ENCODE measurements at regions not wholly inside any gene's neighbourhood (a gene's known extent, or its start where the extent isn't known, plus 50 kb on each side); places are given as distances from the start of the nearest gene placed in this dataset.

DNA sequence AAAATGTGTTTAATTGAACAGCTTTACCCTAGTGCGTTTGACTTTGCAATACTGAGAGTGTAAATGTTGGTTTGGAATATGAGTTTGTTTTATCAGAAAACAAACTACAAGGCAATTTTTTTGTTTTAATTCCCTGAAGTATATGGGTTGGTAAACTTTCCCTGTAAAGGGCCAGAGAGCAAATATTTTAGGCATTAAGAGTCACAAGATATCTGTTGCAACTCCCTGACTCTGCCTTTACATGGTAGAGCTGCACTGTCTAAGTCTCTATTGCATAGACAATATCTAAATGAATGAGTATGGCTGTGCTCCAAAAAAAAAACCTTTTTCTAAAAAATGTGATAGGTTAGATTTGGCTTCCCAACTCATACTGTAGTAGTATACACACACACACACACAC is 115.1 kb upstream of the PBX1 start:
- TF ChIP-seq, protein P1, sequence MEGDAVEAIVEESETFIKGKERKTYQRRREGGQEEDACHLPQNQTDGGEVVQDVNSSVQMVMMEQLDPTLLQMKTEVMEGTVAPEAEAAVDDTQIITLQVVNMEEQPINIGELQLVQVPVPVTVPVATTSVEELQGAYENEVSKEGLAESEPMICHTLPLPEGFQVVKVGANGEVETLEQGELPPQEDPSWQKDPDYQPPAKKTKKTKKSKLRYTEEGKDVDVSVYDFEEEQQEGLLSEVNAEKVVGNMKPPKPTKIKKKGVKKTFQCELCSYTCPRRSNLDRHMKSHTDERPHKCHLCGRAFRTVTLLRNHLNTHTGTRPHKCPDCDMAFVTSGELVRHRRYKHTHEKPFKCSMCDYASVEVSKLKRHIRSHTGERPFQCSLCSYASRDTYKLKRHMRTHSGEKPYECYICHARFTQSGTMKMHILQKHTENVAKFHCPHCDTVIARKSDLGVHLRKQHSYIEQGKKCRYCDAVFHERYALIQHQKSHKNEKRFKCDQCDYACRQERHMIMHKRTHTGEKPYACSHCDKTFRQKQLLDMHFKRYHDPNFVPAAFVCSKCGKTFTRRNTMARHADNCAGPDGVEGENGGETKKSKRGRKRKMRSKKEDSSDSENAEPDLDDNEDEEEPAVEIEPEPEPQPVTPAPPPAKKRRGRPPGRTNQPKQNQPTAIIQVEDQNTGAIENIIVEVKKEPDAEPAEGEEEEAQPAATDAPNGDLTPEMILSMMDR (IDR thresholded peaks at IDR 0.05; ENCODE audit: borderline replicate concordance, extremely low read depth, low read length, poor library complexity, severe bottlenecking), result no peak
- TF ChIP-seq EZH2 (IDR thresholded peaks at IDR 0.05; ENCODE audit: borderline replicate concordance, low read depth, low read length, severe bottlenecking), result no peak
